ENCODE measurements at regions not wholly inside any gene's neighbourhood (a gene's known extent, or its start where the extent isn't known, plus 50 kb on each side); places are given as distances from the start of the nearest gene placed in this dataset.

DNA sequence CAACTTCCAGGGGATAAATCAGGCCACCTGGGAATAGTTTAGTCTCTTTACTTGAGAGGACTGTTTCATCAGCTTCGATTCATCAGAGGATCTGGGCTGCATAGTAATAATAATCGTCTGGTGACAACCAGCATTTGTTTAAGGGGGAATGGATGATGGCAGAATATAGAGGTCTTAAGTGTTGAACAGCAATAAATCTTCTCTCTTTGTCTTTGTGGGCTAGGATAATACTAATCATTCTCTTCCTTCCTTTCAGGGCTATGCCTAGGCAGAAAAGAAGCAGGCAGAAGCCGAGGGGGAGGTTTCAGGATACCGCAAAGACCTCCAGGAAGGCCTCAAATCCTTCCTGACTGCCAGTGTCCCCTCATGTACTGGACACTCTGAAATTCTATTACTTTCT is 150.4 kb upstream of the GAREM1 start:
- DNase-seq (ENCODE audit: low read depth in 2 of 2) = no peak

DNA sequence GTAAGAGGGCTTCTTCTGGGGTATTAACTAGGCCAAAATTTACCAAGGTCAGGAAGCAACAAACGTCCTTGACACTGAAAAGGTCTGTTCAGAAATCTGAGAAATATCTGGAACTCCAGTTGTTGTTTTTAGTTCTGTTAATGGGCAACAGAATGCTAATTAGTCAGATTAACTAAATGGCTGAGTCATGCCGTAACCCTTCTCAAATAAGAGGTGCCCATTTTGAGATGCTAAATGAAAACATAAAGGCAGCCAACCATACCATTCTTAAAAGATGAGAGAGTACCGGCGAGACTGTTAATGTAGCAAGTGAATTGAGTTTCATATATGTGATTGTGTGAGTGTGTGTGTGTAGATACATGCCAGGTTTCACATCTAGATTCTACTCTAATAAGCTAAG is 147.9 kb upstream of the GAREM1 start:
- DNase-seq (ENCODE audit: low read depth in 2 of 2) = no peak

DNA sequence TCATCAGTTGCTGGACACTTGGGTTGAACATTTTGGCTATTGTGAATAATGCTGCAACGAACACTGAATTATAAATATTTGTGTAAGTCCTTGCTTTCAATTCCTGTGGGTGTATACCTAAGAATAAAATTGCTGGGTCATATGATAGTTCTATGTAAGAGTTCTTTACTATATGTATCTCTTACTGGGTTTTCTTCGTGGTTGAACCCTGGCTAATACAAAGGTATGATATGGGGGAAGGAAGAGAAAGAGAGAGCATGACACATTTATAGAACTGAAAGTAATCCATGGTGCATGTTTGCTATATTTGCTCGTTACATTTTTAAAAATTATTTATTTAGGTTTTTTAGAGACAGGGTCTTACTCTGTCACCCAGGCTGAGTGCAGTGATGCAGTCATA is 143.1 kb upstream of the GAREM1 start:
- no peak for DNase-seq (ENCODE audit: low read depth in 2 of 2)

DNA sequence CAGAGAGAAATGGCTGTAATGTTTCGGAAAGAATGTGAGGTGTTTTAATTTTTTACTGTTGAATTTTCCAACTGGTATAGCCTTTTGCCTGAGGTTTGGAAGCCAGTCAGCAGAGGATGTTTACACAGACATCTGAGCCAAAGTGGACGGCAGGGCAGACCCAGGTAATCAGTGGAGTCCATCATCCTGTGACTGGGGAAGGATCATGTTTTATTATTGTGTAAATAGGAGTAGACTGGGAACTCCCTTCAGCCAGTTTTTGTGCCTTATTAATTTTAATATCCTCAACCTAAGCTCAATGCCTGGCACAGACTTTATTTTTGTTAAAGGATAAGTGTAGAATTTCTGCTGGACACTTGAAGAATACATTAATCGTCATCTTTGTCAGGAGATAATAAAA is 142.0 kb upstream of the GAREM1 start:
- no peak for DNase-seq (ENCODE audit: low read depth in 2 of 2)

DNA sequence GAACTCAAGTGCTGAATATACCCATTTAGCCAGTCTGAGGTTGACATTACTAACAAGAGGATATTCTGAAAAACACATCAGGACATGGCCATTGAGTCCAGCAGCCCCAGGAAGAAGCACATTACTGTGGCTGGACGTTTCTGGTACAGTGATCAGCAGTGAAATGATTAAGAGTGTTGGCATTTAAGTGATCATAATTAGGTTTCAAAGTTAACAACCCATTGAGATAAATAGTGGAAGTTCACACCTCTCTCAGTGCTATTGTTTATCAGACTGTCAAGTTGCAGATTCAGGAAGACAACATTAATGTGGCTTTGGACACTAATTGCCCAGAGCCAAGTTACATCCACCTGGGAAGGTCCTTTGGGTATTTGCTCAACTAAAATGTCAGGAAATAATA is 139.5 kb upstream of the GAREM1 start:
- no peak for DNase-seq (ENCODE audit: low read depth in 2 of 2)

DNA sequence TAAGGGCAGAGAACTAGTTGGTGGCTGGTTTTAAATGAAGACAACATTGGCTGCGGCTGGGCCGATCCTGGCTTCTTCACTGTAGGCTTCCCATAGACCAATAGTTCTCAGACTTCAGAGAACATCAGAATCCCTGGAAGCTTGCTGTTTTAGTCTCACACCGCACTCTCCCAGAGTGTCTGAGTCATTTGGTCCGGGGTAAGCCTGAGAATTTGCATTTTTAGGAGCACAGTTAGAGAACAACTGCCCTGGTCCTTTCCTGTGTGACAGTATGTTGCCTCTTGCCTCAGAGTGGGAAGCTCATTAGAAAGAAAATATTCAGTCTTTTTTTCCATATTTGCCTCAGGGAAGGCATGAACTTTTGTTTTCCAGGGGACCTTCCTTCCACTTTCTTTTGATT is 137.1 kb upstream of the GAREM1 start:
- DNase-seq (ENCODE audit: low read depth in 2 of 2) = no peak

DNA sequence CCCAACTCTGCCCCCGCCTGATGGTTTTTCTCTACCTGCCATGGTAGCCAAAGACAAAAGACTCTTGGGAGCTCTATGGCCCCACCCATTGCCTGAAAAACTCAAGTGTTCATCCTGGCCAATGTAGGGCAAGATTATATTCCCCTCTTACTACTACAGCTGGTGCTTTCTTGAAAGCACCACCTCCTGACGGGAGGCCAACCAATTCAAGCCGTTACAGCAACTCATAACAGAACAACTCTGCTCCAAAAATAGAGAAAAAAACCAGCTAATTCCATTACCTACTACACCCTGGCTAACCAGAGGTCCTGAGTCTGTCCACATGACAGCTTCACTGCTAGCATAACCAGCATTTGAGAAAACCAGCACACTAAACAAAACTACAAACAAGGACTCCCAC is 127.5 kb upstream of the GAREM1 start:
- DNase-seq (ENCODE audit: low read depth in 2 of 2) = no peak

DNA sequence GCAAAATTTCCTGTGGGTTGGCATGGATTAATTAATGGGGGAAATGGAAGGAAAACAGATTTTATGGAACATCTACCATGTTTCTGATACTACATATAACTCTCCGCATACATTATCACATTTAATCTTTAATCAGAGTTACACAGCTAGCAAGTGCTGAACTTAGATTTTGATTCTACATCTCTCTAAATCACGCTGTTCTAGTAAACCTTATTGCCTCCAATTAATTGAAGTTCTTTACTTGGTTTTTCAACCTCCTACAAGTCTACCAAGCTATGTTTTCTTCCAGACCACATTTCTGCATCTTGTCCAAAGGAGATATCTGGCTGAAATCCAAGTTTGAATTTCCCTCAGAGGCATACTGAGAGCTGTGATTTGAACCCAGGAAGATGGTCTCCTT is 125.8 kb upstream of the GAREM1 start:
- DNase-seq (ENCODE audit: low read depth in 2 of 2) = no peak

DNA sequence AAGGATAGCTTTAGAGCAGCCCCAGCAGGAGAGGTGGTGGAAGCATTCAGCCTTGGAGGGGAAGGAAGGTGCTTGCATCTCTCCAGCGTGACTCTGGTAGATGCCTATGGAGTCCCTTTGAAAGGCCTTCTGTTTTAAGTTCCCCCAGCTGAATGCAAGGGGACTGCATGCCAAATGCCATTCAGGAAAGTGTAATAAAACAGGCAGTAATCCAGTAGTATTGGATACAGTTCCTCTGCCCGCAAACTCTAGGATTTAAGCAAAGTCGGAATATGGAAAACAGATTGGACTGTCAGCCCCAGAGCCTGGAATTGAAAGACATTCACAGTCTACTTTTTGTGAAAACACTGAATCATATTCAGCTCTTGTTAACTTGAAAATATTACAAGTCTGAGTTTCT is 125.2 kb upstream of the GAREM1 start:
- DNase-seq (ENCODE audit: low read depth in 2 of 2) = no peak

DNA sequence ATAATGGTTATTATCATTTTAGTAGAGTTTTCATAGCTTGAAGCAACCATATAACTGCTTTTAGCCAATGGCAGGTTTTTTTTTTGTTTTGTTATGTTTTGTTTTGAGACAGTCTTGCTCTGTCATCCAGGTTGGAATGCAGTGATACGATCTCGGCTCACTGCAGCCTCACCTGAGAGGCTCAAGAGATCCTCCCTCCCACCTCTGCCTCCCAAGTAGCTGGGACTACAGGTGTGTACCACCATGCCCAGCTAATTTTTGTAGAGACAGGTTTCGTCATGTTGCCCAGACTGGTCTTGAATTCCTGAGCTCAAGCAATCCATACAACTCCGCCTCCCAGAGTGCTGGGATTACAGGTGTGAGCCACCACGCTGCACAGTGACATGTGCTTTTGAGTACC is 117.5 kb upstream of the GAREM1 start:
- DNase-seq (ENCODE audit: low read depth in 2 of 2) = no peak

DNA sequence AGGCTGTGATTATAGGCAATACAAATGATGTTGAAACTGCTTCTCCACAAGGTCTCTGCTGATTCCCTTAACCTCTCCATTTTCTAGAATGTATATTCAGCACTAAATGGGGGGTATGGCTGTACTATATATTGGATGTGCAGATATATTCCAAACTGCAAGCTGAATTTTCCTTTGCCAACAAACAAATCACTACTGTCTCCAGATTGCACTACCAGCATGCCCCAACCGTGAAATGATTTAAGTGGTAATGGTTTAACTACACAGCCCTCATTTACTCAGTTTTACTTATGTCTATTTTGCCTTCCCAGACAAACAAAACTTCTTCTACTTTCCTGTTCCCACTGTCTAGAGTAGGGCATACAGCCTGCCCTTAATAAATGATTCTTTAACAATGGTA is 112.7 kb upstream of the GAREM1 start:
- DNase-seq (ENCODE audit: low read depth in 2 of 2) = no peak

DNA sequence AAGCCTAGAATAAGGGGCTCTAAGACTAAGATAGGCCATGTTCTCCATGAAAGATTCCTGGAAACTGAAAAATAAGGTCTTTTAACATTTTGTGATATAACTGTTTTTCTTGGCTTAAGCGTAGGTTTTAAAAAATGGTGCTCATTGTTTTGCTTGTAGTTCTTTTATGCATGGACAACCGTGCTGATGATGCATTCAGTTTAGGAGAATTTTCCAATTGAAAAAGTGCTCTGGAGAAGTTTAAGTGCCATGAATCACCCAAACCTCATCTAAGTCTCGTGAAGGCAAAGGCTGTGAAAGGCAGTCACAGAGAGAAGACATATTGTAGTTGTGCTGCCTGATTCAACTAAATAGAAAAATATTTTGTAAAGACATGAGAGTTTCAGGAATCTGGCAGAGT is 111.8 kb upstream of the GAREM1 start:
- DNase-seq (ENCODE audit: low read depth in 2 of 2) = no peak

DNA sequence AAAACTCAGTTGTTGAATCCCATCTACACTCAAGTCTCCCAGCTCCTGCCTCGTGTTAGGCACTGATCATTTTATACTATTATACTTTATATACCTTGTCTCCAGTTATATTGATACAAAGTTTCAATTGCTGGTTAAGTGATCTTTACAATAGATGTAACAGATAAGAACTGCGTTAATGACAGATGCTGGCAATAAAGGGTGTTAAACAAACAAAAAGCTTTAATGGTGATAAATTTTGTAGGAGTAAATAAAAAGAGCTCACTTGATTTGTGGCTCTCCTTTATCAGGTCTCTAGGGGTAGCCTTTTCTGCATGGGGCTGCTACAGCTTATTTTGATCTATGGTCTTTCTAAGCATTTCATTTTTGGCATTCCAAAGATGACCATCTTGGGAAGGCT is 106.9 kb upstream of the GAREM1 start:
- DNase-seq (ENCODE audit: low read depth in 2 of 2) = no peak

DNA sequence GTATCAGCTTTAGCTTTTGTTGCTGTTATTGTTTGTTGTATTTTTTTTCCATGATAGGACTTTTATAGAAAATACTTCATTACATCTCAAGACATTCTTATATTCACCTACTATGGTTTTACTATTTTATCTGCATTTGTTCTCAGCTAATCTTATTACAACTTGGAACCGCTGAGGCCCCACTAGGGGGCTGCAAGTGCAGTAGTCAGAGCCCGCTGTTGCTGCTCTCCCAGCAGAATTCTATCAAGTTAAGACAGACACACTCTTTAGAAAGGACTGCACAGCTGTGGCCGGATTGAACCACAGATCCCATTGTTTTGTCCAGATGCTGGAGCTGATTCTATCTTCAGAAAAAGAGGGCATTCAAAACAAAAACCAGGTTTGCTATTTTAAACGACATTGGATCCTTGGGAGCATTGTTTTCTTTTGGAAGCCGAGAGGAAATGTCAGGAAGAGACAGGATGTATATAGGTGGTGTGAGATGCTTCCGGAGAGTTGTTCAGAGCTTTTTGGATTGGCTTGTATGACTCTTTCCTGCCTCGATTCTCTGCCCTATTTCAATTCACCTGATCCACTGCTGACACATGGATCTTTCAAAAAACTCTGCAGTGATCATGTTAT is 105.7 kb upstream of the GAREM1 start:
- DNase-seq (ENCODE audit: low read depth in 2 of 2) = no peak

DNA sequence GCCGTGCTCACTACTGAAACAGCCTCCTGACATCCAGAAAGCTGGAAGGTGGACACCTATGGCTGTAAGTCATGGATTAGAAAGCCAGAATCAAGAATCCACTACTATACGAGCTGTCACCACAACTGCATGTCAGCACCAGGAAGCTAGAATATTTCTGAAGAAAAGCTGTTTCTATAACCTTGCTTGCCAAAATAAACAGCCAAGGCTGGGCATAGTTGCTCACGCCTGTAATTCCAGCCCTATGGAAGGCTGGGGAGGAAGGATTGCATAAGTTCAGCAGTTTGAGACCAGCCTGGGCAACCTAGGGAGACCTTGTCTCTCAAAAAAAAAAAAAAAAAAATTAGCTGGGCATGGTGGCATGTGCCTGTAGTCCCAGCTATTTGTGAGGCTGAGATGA is 96.3 kb upstream of the GAREM1 start:
- no peak for DNase-seq (ENCODE audit: low read depth in 2 of 2)

DNA sequence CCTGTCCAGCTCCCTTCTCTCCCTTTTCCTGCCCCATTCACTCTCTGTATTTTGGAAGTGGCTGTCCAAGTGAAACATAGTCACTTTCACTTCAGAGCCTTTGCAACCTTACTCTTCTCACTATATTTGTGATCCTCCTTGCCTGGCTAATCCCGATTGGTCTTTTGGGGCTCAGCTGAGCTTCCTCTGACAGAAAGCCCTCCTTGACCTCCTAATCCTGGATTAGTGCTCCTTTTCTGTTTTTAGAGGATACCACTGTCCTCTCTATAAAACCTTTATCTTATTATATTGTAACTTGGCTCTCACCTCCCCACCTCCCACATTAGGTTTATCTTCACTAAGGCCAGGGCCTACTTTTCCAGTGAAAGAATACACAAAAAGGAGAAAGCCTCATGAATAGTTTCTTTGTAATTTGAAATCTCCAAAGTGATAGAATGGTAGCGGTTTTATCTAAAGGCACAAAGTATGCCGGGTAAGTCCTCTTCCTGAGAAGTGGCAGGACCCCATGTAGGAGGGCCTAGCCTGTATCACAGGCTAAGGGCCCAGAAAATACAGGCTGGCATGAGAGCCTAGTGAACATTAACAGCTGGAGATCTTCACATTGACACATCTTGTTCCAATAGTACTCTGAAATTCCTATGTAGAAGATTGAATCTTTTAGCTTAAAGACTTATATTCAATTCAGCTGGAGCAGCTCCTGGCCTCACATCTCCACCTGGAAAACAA is 83.1 kb upstream of the GAREM1 start:
- DNase-seq (ENCODE audit: low read depth in 2 of 2) = no peak

DNA sequence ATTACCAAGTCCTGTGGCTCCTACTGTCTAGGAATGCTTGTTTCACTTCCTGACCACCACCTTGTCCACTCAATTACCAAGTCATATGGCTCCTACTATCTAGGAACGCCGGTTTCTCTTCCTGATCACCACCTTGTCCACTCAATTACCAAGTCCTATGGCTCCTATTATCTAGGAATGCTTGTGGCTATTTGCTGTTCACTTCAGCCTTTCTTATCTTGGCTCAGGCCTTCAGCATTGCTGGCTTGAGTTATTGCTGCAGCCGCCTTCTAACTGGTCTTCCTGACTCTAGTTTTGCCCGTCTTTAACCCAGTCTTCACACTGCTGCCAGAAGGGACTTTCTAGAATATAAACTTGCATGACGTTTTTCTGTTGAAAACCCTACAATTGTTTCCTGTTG is 82.5 kb upstream of the GAREM1 start:
- no peak for DNase-seq (ENCODE audit: low read depth in 2 of 2)

DNA sequence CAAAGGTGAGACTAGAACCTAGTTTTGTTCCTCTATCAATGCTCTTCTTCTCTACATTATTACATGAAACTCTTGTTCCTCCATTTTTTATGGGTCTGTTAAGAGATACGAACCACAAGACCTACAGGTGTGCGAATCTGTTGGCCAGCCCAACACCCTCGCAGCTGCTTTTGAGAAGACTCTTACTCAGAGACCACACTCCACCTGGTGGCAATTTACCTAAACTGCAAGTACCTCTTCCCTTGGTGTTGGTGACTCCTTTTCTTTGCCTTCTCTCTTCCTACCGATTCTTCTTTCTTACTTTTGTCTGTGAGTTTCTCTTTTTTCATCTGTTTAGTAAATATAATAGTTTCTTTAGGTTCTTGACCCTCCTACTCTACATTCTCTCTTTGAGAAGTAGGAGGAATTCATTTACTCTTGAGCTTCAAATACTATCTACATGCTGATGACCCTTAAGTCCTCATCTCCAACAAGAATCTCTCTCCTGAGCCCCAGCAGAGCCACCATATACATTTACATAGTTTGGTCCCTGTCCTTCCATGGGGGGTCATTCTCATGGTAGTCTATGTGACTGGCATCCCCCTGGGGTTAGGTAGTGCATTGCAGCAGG is 81.8 kb upstream of the GAREM1 start:
- peak; percentile 6 to 16 for DNase-seq (ENCODE audit: low read depth in 2 of 2)

DNA sequence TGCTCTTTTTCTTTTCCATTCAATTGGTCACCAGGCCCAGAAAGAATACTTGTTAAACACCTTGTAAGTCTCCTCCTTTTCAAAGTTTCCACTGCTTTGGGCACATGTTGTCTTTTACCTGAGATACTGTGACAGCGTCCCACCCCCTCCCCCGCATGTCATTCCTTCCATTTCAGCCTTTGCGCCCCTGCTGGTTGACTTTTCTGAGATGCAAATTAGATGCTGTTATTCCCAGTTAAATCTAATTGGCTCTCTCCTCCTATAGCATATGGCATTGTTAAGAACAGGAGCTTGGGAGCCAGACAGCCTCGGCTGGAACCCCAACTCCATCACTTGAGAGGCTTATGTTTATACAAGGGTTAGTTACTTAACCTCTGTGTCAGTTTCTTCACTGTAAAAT is 80.3 kb upstream of the GAREM1 start:
- no peak for DNase-seq (ENCODE audit: low read depth in 2 of 2)

DNA sequence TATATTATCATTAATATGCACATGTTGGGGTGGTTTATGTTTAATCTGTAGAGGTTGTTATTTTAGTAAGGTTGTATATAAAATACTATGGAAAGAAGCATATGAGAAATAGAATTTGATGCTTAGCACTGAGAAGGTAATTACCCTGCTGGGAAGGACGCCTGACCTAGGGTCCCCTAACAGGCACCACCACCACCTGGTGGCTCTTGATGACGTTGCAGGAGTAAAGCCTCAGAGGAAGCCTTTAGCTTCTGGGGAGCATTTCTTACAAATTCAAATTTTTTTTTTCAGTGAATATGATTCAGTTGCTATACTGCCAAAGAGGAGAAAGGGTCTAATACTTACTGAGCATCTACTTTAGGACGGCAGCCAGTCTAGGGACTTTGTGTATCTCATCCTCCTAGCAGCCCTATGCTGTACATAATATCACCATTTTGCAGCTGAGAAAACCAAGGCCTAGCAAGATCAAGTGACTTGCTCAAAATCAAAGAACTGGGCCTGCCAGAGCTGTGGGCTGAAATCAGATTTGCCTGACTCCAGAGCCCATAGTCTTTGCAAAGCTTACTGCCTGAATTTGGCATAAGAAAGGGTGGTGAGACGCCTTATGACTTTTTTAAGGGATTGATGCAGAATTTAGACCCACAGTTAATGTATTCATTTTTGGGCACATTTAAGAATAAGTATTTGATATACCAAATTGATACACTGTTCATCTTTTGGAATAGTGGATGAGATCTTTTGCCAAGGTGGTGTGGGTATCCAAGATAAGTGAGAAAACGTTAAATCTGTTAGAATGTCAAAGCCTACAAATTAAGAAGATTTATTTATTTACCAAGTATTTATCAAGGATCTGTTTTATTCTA is 78.8 kb upstream of the GAREM1 start:
- DNase-seq (ENCODE audit: low read depth in 2 of 2) = no peak

DNA sequence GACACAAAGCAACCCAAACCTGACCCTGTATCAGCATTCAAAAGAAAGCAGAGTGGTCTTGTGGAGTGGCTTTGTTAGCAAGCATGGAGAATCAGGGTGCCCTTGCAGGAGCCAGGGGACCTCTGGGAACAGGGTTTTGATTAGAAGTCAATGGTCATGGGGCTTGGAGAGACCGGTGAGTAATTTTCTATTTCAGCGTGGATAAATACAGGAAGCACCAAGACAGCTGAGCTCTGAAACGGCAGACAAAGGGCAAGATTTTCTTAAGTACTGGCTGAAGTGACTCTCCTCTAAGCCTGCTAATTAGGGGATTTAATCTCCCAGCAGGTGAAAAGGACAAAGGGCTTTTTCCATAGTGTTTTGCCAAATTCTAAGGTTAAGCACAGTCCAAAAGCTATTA is 78.0 kb upstream of the GAREM1 start:
- DNase-seq (ENCODE audit: low read depth in 2 of 2) = no peak

DNA sequence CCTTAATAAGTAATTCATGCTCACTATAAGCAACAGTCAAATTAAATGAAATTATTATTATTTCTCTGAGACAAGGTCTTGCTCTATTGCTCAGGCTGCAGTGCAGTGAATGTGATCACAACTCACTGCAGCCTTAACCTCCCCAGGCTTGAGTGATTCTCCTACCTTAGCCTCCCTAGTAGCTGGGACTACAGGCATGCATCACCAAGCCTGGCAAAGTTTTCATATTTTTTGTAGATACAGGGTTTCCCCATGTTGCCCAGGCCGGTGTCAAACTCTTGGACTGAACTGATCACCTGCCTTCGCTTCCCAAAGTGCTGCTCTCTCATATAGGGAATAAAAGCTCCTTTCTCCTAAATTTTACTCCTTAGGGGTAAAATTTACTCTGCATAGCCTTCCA is 74.9 kb upstream of the GAREM1 start:
- DNase-seq (ENCODE audit: low read depth in 2 of 2) = no peak

DNA sequence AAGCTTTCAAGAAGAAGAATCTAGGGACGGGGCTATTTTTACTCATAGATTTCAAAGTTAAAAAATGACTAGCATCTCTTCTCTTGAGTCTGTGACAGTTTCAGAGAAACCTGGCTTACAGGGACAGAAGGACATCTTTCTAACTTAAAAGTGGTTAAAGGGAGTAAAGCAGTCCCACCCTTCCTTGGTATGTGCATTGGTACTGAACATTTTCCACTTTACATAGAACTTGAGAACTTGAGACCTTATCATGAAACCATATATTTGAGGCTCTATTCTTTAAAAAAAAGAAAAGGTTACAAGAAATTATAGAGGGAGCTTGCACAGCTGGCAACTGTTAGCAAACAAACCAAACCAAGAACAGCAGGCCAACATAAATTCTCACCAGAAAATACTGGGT is 73.4 kb upstream of the GAREM1 start:
- no peak for DNase-seq (ENCODE audit: low read depth in 2 of 2)
